Mammary epithelial cell (primary cell): ENCODE measurements at regions not wholly inside any gene's neighbourhood (a gene's known extent, or its start where the extent isn't known, plus 50 kb on each side); places are given as distances from the start of the nearest gene placed in this dataset.

ENCODE experiments used
- CTCF ChIP-seq, 2 donors: IDR thresholded peaks in 1 of 2; conservative IDR thresholded peaks in 1 of 2; 2 replicates each; pipeline ENCODE4 v1.5.1; 2011 to 2012; ENCODE audit warnings: inconsistent platforms in 2 of 2, low read length in 2 of 2, mild to moderate bottlenecking in 2 of 2, control low read depth in 1 of 2, low read depth in 1 of 2; ENCODE audit not compliant: insufficient read depth in 1 of 2; ENCODE audit errors: extremely low read depth in 1 of 2
- EZH2 ChIP-seq: IDR thresholded peaks from 2 replicates; pipeline ENCODE4 v1.6.1; 2012; ENCODE audit warnings: low read length, inconsistent platforms, borderline replicate concordance

- TF ChIP-seq CTCF (conservative IDR thresholded peaks at IDR 0.05 in 1 of 2, IDR thresholded peaks at IDR 0.05 in 1 of 2; ENCODE audit: extremely low read depth in 1 of 2, insufficient read depth in 1 of 2, low read depth in 1 of 2, low read length in 2 of 2) (no peak), EZH2 (no peak)
These were observed 97.2 kb upstream of the SLC44A1 start for GRCh38 chr9:105147110-105147871.
